Activated CD8-positive, alpha-beta memory T cell treated with anti-CD3 and anti-CD28 coated beads, Interleukin-2, amount 10 ng/mL, durations not matched to agents 7 days and 5 days (primary cell): ENCODE measurements at regions not wholly inside any gene's neighbourhood (a gene's known extent, or its start where the extent isn't known, plus 50 kb on each side); places are given as distances from the start of the nearest gene placed in this dataset.

Experiments
- ATAC-seq: fragments of 150-1000 bp; cut with Tn5 transposase; one replicate; pipeline ENCODE4 v1.10.0; 2021; ENCODE audit warnings: moderate library complexity
- CTCF ChIA-PET: fragments of 350-600 bp; sonication (Branson Sonifier 250); formaldehyde crosslinking; loops from one replicate; lab custom pipeline; 2021; ENCODE audit warnings: antibody characterized with exemption; lab: Charles Lee
- DNase-seq: peaks from one replicate; pipeline ENCODE4 v3.0.0-alpha.2; 2020
- H3K27ac Mint-ChIP-seq: one replicate; pipeline ENCODE4 v1.8.0; 2021; ENCODE audit warnings: mild to moderate bottlenecking, mixed read lengths
- H3K27me3 Mint-ChIP-seq: one replicate; pipeline ENCODE4 v1.8.0; 2021; ENCODE audit warnings: mixed read lengths
- H3K36me3 Mint-ChIP-seq: one replicate; pipeline ENCODE4 v1.8.0; 2021; ENCODE audit warnings: mild to moderate bottlenecking, mixed read lengths
- H3K4me1 Mint-ChIP-seq: one replicate; pipeline ENCODE4 v1.8.0; 2021; ENCODE audit warnings: mixed read lengths
- H3K4me3 Mint-ChIP-seq: one replicate; pipeline ENCODE4 v1.8.0; 2021; ENCODE audit warnings: mild to moderate bottlenecking, moderate library complexity, mixed read lengths
- H3K9me3 Mint-ChIP-seq: one replicate; pipeline ENCODE4 v1.8.0; 2022; ENCODE audit warnings: low read depth, mixed read lengths

DNA sequence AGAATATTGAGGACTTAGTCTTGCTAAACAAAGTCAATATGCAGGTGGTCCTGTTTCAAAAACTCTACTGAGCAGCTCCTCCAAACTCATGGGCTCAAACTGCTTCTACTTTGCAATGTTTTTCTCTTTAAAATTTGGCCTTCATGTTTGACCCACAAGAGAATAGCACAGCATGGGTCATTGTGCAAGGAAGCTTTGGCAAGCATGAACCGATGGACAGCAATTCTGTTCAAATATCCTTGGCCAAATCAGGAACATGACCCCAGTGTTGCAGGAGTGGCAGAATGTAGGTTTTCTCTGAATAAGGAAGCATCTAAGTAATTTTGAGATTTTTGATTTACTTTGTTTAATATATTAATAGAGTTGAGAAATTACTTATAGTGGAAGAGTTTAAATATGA is 477.9 kb downstream of the KCNJ3 start:
- Mint-ChIP-seq H3K4me3 (no peak overlapping the region), H3K36me3 (no peaks in the 10 kb centered on the region), H3K27me3 (no peaks in the 10 kb centered on the region), H3K4me1 (no peaks in the 10 kb centered on the region), H3K27ac (no peak overlapping the region), H3K9me3 (peaks cover under 1% of the 10 kb centered on the region)
- DNase-seq (no peak), ATAC-seq (no peak)
- CTCF ChIA-PET = no interaction called here

GRCh38 chr2:155169317-155169716 is 470.8 kb downstream of the KCNJ3 start:
- Mint-ChIP-seq H3K4me3 (no peak overlapping the region), H3K27me3 (no peaks in the 10 kb centered on the region), H3K4me1 (no peaks in the 10 kb centered on the region), H3K27ac (no peak overlapping the region), H3K36me3 (no peaks in the 10 kb centered on the region), H3K9me3 (peaks cover 5% of the 10 kb centered on the region)
- DNase-seq (no peak), ATAC-seq (no peak)
- CTCF ChIA-PET = no interaction called here

- Mint-ChIP-seq H3K9me3 (no peaks in the 10 kb centered on the region), H3K4me1 (no peaks in the 10 kb centered on the region), H3K27ac (no peak overlapping the region), H3K36me3 (no peaks in the 10 kb centered on the region), H3K4me3 (no peak overlapping the region), H3K27me3 (no peaks in the 10 kb centered on the region)
- CTCF ChIA-PET = no interaction called here
- ATAC-seq (no peak), DNase-seq (no peak)
Measured at GRCh38 chr2:155162494-155162893, 464.0 kb downstream of the KCNJ3 start.

DNA sequence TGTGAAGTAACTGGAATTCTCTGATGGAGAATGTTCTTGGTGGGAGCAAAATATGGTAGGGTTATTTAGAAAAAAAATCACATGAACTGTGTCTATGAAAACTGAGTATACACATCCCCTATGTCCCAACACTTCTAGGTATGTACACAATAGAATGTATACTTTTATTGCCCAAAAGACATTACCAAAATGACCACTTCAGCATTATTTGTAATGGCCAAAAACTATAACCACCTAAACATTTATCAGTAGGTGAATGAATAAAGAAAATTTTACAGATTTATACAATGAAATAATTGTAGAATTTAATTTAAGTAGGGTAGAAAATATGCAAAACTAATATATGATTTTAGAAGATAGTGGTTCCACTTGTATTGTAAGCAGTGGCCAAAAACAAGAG is 462.8 kb downstream of the KCNJ3 start:
- no peak overlapping the region for H3K4me3 Mint-ChIP-seq
- H3K36me3 Mint-ChIP-seq = no peaks in the 10 kb centered on the region
- H3K27me3 Mint-ChIP-seq = no peaks in the 10 kb centered on the region
- no peaks in the 10 kb centered on the region for H3K9me3 Mint-ChIP-seq
- CTCF ChIA-PET = no interaction called here
- H3K4me1 Mint-ChIP-seq = no peaks in the 10 kb centered on the region
- ATAC-seq (no peak), DNase-seq (no peak)
- H3K27ac Mint-ChIP-seq = no peak overlapping the region

GRCh38 chr2:155157711-155158110 is 459.2 kb downstream of the KCNJ3 start:
- no peaks in the 10 kb centered on the region for H3K9me3 Mint-ChIP-seq
- H3K27ac Mint-ChIP-seq = no peak overlapping the region
- no peaks in the 10 kb centered on the region for H3K27me3 Mint-ChIP-seq
- H3K36me3 Mint-ChIP-seq = no peaks in the 10 kb centered on the region
- CTCF ChIA-PET = no interaction called here
- H3K4me1 Mint-ChIP-seq = no peaks in the 10 kb centered on the region
- DNase-seq = no peak
- no peak for ATAC-seq
- H3K4me3 Mint-ChIP-seq = no peak overlapping the region

DNA sequence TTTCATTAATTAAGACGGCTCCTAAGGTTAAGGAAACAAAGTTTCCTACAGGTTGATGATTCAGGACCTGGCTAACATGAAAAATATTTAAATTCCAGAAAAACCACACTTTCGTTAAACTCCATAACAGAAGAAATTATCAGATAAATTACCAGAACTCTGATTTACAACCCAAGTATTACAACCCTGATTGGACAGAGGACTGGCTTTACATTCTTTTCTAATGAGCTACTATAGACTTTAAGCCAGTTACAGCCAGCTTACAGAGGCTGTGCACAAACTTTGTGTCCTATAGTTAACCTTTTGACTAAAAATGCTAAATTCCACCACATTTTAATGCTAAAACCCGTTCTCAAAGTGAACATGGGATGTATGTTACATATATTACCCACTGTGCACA is 458.6 kb downstream of the KCNJ3 start:
- H3K36me3 Mint-ChIP-seq = no peaks in the 10 kb centered on the region
- CTCF ChIA-PET = no interaction called here
- H3K4me3 Mint-ChIP-seq = no peak overlapping the region
- no peaks in the 10 kb centered on the region for H3K27me3 Mint-ChIP-seq
- no peak for ATAC-seq
- no peak overlapping the region for H3K27ac Mint-ChIP-seq
- no peaks in the 10 kb centered on the region for H3K9me3 Mint-ChIP-seq
- H3K4me1 Mint-ChIP-seq = no peaks in the 10 kb centered on the region
- DNase-seq = no peak

GRCh38 chr2:155151945-155152344 is 453.4 kb downstream of the KCNJ3 start:
- Mint-ChIP-seq H3K4me3 (no peak overlapping the region), H3K9me3 (peaks cover 2% of the 10 kb centered on the region), H3K4me1 (no peaks in the 10 kb centered on the region), H3K27me3 (no peaks in the 10 kb centered on the region), H3K36me3 (no peaks in the 10 kb centered on the region), H3K27ac (no peak overlapping the region)
- CTCF ChIA-PET = no interaction called here
- ATAC-seq = no peak
- no peak for DNase-seq

DNA sequence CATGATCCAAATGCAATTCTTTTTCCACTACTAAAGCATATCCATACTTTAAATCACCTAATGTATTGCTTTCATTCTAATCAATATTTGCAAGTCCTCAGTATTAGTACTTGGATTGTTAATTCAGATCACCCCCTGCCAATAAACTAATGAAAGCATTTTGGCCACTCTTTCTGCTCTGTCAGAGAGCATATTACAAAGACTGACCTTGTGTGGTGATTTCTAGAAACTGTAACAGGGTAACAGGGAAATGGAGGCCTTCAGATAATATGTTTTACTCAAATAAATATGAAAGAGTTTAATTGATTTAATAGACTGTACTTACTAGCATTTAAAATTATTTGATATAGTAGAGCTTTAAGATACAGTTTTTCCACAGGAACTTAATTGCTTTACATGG is 453.0 kb downstream of the KCNJ3 start:
- CTCF ChIA-PET = no interaction called here
- Mint-ChIP-seq H3K4me1 (no peaks in the 10 kb centered on the region), H3K9me3 (peaks cover 2% of the 10 kb centered on the region), H3K4me3 (no peak overlapping the region), H3K27me3 (no peaks in the 10 kb centered on the region), H3K27ac (no peak overlapping the region), H3K36me3 (no peaks in the 10 kb centered on the region)
- no peak for ATAC-seq
- no peak for DNase-seq

DNA sequence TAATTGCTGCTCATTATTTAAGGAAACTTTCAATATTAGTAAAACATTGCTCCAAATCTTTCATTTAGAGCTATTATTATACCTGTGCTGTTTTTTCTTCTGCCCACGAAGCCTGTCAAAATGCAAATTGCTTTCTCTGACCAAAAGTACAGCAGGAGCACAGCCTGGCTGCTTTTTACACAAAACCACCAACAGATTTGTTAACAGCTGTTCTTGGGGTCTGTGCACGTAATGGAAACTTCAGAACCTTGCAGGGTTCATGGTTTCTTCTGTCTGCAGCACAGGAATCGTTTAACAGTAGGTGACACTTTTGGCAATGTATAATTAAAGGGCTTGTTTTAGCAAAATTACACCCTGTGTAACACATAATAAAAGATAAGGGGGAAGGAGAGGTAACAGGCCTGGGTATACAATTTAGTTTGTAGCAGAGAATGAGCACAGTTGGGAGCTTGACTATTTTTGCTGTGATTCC is 447.3 kb downstream of the KCNJ3 start:
- H3K36me3 Mint-ChIP-seq = no peaks in the 10 kb centered on the region
- ATAC-seq (no peak), DNase-seq (no peak)
- no peaks in the 10 kb centered on the region for H3K4me1 Mint-ChIP-seq
- H3K27ac Mint-ChIP-seq = no peak overlapping the region
- no peak overlapping the region for H3K4me3 Mint-ChIP-seq
- CTCF ChIA-PET = no interaction called here
- no peaks in the 10 kb centered on the region for H3K27me3 Mint-ChIP-seq
- peaks cover 4% of the 10 kb centered on the region for H3K9me3 Mint-ChIP-seq

DNA sequence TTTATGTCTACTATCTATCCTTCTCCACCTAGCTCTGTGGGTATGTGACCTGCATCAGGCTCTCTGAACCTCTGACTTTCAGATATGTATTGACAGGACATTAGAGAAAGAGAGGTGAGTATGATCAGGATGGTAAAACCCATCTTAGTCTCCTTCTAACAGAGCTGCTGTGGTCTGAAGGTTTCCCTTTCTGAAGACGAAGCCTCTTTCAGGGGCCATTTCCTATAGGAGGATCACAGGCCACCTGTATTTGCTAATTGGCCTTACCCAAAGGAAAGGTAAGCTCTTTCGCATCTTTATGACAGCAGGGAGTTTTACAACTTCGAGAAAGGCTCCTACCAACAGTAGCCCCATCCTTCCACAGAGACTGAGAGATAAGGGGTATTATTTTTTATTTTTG is 442.9 kb downstream of the KCNJ3 start:
- Mint-ChIP-seq H3K27me3 (no peaks in the 10 kb centered on the region), H3K9me3 (peaks cover 6% of the 10 kb centered on the region), H3K4me3 (no peak overlapping the region), H3K36me3 (no peaks in the 10 kb centered on the region), H3K4me1 (no peaks in the 10 kb centered on the region), H3K27ac (no peak overlapping the region)
- DNase-seq = no peak
- CTCF ChIA-PET = no interaction called here
- ATAC-seq = no peak

GRCh38 chr2:155125585-155126230 is 427.2 kb downstream of the KCNJ3 start:
- CTCF ChIA-PET = no interaction called here
- no peak for DNase-seq
- H3K27ac Mint-ChIP-seq = no peak overlapping the region
- no peaks in the 10 kb centered on the region for H3K4me1 Mint-ChIP-seq
- ATAC-seq = no peak
- no peaks in the 10 kb centered on the region for H3K27me3 Mint-ChIP-seq
- no peaks in the 10 kb centered on the region for H3K9me3 Mint-ChIP-seq
- H3K36me3 Mint-ChIP-seq = no peaks in the 10 kb centered on the region
- no peak overlapping the region for H3K4me3 Mint-ChIP-seq

GRCh38 chr2:155115846-155116245 is 417.4 kb downstream of the KCNJ3 start:
- CTCF ChIA-PET = no interaction called here
- no peaks in the 10 kb centered on the region for H3K36me3 Mint-ChIP-seq

GRCh38 chr2:155111070-155111469 is 412.6 kb downstream of the KCNJ3 start:
- no peaks in the 10 kb centered on the region for H3K36me3 Mint-ChIP-seq
- H3K4me1 Mint-ChIP-seq = no peaks in the 10 kb centered on the region
- H3K27ac Mint-ChIP-seq = no peak overlapping the region
- no peaks in the 10 kb centered on the region for H3K27me3 Mint-ChIP-seq
- ATAC-seq (no peak), DNase-seq (no peak)
- H3K9me3 Mint-ChIP-seq = peaks cover 9% of the 10 kb centered on the region
- CTCF ChIA-PET = no interaction called here
- no peak overlapping the region for H3K4me3 Mint-ChIP-seq

More at GRCh38 chr2:155115846-155116245, 417.4 kb downstream of the KCNJ3 start:
- Mint-ChIP-seq H3K4me3 (no peak overlapping the region), H3K27ac (no peak overlapping the region), H3K4me1 (no peaks in the 10 kb centered on the region), H3K9me3 (peaks cover 11% of the 10 kb centered on the region), H3K27me3 (no peaks in the 10 kb centered on the region)
- no peak for DNase-seq
- no peak for ATAC-seq

- H3K27ac Mint-ChIP-seq = no peak overlapping the region
- ATAC-seq (no peak), DNase-seq (no peak)
- H3K4me3 Mint-ChIP-seq = no peak overlapping the region
- H3K36me3 Mint-ChIP-seq = no peaks in the 10 kb centered on the region
- H3K9me3 Mint-ChIP-seq = peaks cover 9% of the 10 kb centered on the region
- H3K27me3 Mint-ChIP-seq = no peaks in the 10 kb centered on the region
- H3K4me1 Mint-ChIP-seq = no peaks in the 10 kb centered on the region
- CTCF ChIA-PET = no interaction called here
Measured at GRCh38 chr2:155109527-155109926, 411.0 kb downstream of the KCNJ3 start.

- Mint-ChIP-seq H3K36me3 (no peaks in the 10 kb centered on the region), H3K4me3 (no peak overlapping the region), H3K4me1 (no peaks in the 10 kb centered on the region), H3K27ac (no peak overlapping the region), H3K27me3 (no peaks in the 10 kb centered on the region), H3K9me3 (peaks cover 10% of the 10 kb centered on the region)
- ATAC-seq (no peak), DNase-seq (no peak)
- CTCF ChIA-PET = no interaction called here
Measured at GRCh38 chr2:155100261-155100660, 401.8 kb downstream of the KCNJ3 start.
